Stimulated activated CD4-positive, alpha-beta T cell treated with anti-CD3 and anti-CD28 coated beads, TNF-alpha, amount 100 ng/mL, for 1 hour (primary cell): ENCODE measurements at regions not wholly inside any gene's neighbourhood (a gene's known extent, or its start where the extent isn't known, plus 50 kb on each side); places are given as distances from the start of the nearest gene placed in this dataset.

Source experiments
- DNase-seq, 3 donors: peaks; one replicate each; pipeline ENCODE4 v3.0.0-alpha.2; 2020; ENCODE audit warnings: low read depth in 3 of 3, low spot score in 1 of 3

GRCh38 chr5:128667152-128667551 is 129.1 kb upstream of the FBN2 start:
- DNase-seq = no peak

DNA sequence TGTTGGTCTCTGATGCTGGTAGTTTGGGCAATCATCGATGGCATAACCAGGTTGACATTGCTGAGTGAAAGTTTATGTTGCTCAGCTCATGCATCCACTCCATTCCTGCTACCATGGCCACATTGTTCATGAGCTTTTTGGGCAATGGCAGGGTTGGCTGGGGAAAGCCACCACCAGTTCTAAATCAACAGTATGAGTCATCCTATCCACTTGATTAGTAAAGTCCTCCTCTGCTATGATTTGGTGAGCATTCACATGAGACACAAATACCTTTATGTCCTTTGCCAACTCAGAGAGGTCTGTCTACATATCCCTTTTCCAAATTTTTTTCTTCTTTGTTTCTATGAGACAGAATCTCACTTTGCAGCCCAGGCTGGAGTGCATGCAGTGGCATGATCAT is 129.7 kb upstream of the FBN2 start:
- no peak for DNase-seq

DNA sequence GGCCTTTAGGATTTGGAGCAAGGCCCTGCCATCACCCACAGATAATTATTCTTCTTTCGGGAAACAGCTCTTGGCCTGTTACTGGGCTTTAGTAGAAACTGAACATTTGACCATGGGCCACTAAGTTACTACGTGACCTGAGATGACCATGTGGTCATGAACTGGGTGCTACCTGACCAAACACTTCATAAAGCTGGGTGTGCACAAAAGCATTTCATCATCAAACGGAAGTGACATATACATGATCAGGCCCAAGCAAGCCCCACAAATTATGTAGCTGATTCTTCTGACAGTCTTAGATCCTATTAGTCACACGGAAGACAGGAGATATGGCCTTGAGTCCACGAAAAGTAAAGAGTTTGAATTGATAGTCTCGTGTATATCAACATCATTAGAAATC is 130.9 kb upstream of the FBN2 start:
- DNase-seq = no peak

- DNase-seq = no peak
Observed at GRCh38 chr5:128669803-128670202, 131.8 kb upstream of the FBN2 start.

DNA sequence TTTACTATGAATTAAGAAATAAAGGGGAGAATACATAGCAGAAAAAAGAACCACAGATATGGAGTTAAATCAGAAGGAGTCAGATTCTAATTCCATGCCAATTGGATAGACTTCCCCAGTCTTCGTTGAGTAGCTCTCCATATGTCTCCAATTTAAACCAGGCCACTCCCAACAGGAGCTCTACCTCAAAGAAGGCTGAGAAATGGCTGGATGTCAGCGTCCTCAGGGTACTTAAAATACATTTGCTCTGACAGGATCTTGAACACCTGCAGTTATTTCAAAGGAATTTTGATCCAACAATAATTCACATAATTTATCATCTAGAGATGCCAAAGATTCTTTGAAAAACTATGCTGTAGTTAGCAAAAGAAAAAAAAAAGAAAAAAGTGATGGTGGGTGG is 133.9 kb upstream of the FBN2 start:
- no peak for DNase-seq

DNA sequence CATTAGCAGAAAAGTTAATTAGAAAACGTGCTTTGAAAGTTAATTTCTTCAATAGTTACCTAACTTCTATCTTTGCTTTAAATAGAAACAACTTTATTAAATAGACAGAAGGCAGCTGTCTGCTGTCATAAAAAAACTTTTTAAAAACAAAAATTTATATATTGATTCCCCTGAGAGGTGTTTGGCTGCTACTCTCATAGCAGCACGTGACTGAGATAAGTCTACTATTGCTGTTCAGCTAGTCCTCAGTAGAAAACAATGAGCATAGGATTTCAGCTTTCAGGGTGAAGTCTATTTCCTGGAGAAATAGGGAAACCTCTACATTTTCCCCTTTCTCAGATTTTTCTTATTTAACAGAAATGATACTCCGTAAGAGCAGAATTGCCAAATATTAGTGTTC is 135.0 kb upstream of the FBN2 start:
- no peak for DNase-seq

DNA sequence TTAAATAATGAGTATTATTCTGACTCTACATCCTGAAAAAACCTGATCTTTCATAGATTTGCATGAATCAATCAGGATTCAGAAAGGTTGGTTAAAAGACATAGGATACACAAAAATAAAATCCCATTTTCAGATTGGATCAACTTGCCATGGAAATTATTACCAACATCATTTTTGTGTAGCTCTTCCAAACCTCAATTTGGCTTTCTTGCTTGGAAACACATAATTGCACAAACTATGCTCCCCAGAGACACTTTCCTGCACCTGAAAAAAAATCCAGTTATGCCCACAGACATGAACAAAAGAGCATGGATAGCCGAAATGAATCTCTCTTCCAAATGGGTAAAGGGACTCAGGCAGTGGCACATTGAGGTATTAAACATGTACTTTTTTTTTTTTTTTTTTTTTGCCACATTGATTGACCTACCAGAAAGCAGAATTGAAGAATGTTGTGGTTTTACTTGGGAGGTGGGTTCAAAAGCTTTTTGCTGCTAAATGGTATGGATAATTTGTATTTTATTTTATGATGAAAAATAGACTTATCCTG is 135.4 kb upstream of the FBN2 start:
- no peak for DNase-seq

GRCh38 chr5:128673970-128674369 is 135.9 kb upstream of the FBN2 start:
- DNase-seq = no peak

DNA sequence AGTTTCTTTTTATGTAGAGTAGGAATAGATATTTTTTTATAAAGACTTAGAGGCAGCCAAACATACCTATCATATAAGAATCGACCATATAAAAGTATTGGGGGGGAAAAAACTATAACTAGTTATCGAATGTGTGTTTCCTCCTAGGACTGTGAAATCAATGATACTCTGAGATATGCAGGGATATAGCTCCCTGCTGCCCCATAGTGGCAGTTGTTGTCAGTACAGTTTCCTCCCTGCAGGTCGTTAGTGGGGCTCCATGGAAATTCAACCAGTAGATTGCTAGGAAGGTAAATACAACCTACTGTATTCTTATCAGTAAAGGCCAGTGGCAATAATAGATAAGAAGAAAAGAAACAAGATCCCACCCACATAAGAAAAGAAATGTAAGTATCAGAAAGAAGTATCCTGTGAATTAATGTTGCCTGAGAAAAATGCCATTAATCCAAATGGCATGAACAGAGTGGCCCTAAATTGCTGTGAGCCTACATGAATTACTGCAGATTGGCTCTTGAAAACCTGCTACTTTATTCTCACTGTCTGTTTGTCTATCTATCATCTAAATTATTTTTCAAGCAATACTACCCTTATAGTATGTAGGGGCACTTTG is 136.9 kb upstream of the FBN2 start:
- DNase-seq = peak in 1 of 3 donors; percentile 3

- DNase-seq = no peak
Observed at GRCh38 chr5:128681096-128681495, 143.1 kb upstream of the FBN2 start.

- DNase-seq = no peak
Observed at GRCh38 chr5:128681764-128682592, 143.9 kb upstream of the FBN2 start.

GRCh38 chr5:128682669-128683068 is 144.6 kb upstream of the FBN2 start:
- no peak for DNase-seq

GRCh38 chr5:128684961-128685360 is 146.9 kb upstream of the FBN2 start:
- DNase-seq = no peak

DNA sequence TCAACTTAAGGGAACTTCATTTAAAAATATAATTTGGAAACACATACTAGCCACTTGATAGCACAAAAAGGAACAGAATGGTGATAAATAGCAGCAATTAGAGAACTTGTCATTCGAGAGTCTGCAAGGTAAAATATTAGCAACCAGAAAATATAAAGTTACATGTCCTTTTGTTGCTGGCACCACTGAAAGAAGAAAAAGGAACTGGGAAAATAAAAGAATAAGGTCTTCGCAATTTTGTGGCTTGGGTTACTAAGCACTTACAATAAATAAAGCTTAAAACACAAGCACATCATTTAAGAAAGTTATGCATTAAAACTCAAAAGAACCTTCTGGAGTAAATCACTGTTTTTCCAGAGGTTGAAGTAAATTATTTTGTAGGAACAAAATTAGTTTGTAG is 149.9 kb upstream of the FBN2 start:
- no peak for DNase-seq

- no peak for DNase-seq
Observed at GRCh38 chr5:128693764-128694163, 155.7 kb upstream of the FBN2 start.

GRCh38 chr5:128695791-128696530 is 157.9 kb upstream of the FBN2 start:
- no peak for DNase-seq

- DNase-seq = no peak
Observed at GRCh38 chr5:128701301-128701700, 163.3 kb upstream of the FBN2 start.

DNA sequence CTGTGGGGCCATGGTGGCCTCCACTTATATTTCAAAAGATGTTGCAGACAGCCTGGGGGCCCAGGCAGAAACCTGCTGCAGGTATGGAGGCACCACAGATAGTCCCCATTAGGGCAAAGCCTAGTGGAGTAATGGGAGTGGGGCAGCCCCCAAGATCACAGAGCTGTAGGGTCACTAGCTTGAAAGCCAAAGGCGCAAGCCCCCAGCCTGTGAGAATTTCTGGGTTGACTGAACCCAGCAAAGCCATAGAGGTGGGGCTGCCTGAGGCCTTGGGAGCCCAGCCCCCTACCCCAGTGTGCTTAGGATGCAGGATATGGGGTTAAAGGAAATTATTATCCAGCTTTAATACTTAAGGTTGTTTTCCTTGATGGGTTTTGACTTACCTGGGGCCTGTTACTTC is 165.3 kb upstream of the FBN2 start:
- DNase-seq = no peak

- no peak for DNase-seq
Observed at GRCh38 chr5:128706269-128706668, 168.2 kb upstream of the FBN2 start.

GRCh38 chr5:128708841-128709240 is 170.8 kb upstream of the FBN2 start:
- DNase-seq = no peak

- DNase-seq = no peak
Observed at GRCh38 chr5:128711216-128711615, 173.2 kb upstream of the FBN2 start.

DNA sequence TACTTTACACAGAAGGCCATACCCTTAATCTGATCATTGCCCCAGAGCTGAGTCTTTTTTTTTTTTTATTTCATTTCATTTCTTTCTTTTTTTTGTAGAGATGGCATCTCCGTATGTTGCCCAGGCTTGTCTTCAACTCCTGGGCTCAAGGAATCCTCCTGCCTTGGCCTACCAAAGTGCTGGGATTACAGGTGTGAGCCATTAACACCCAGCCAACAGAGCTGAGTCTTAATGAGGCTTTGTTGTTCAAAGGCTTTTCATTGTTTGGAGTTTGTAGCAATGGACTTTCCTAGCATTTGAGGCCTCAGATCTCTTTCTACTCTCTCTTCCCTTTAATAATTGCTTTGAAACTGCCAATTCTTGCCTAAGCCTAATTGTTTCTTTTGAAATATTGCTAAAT is 176.5 kb upstream of the FBN2 start:
- DNase-seq = no peak
